Lung (tissue), 11 donors: ENCODE measurements at regions not wholly inside any gene's neighbourhood (a gene's known extent, or its start where the extent isn't known, plus 50 kb on each side); places are given as distances from the start of the nearest gene placed in this dataset.

Experiments used
- ATAC-seq: fragments of 200-7000 bp; cut with Tn5 transposase; one replicate; pipeline ENCODE4 v1.9.1; 2020; ENCODE audit warnings: moderate number of reproducible peaks; ENCODE audit not compliant: insufficient read depth, low FRiP score
- DNase-seq, 3 donors: peaks; one replicate each; pipeline ENCODE4 v3.0.0-alpha.2; 2013 to 2017
- H3K27ac ChIP-seq, 2 donors: one replicate each; pipeline ENCODE4 v1.5.1; 2013; ENCODE audit warnings: mild to moderate bottlenecking in 2 of 2, moderate library complexity in 2 of 2, control low read depth in 1 of 2, inconsistent platforms in 1 of 2, low read depth in 1 of 2, low read length in 1 of 2
- H3K27me3 ChIP-seq, 3 donors: one replicate each; pipeline ENCODE4 v1.5.1; 2013; ENCODE audit warnings: low read length in 2 of 3; ENCODE audit not compliant: control insufficient read depth in 3 of 3, insufficient read depth in 3 of 3
- H3K36me3 ChIP-seq, 4 donors: one replicate each; pipeline ENCODE4 v1.5.1; 2013; ENCODE audit warnings: low read length in 4 of 4, mild to moderate bottlenecking in 1 of 4, moderate library complexity in 1 of 4; ENCODE audit not compliant: control insufficient read depth in 4 of 4, insufficient read depth in 4 of 4
- H3K4me1 ChIP-seq, 5 donors: one replicate each; pipeline ENCODE4 v1.5.1; 2013; ENCODE audit warnings: low read length in 5 of 5, mild to moderate bottlenecking in 2 of 5, moderate library complexity in 1 of 5; ENCODE audit not compliant: control insufficient read depth in 5 of 5, insufficient read depth in 5 of 5
- H3K4me3 ChIP-seq: one replicate; pipeline ENCODE4 v1.5.1; 2013; ENCODE audit warnings: mild to moderate bottlenecking, control low read depth, moderate library complexity
- H3K9ac ChIP-seq, 2 donors: one replicate each; pipeline ENCODE4 v1.5.1; 2013; ENCODE audit warnings: low read length in 2 of 2, control low read depth in 1 of 2; ENCODE audit not compliant: insufficient read depth in 1 of 2
- H3K9me3 ChIP-seq, 4 donors: one replicate each; pipeline ENCODE4 v1.5.1; 2013; ENCODE audit warnings: low read length in 3 of 4, mild to moderate bottlenecking in 1 of 4, moderate library complexity in 1 of 4; ENCODE audit not compliant: control insufficient read depth in 4 of 4, insufficient read depth in 3 of 4
- WGBS, 2 donors: extraction: QIAGEN DNeasy Blood & Tissue Kit; methylation state at CpG; one replicate each; pipeline ENCODE4 v1.1.7; 2013; 5-methylcytosine and 5-hydroxymethylcytosine counted together
- TF ChIP-seq, protein P1 (sequence below): IDR thresholded peaks from 2 replicates; pipeline ENCODE4 v1.5.1; 2012; ENCODE audit warnings: mild to moderate bottlenecking; ENCODE audit errors: control extremely low read depth, extremely low read depth
- donor health status: control.
- donor health status: control.
- donor health status: Bipolar disorder and iron deficiency.
- donor health status: healthy.
- donor health status: DM: yes; HTN: yes; CAD: no.

DNA sequence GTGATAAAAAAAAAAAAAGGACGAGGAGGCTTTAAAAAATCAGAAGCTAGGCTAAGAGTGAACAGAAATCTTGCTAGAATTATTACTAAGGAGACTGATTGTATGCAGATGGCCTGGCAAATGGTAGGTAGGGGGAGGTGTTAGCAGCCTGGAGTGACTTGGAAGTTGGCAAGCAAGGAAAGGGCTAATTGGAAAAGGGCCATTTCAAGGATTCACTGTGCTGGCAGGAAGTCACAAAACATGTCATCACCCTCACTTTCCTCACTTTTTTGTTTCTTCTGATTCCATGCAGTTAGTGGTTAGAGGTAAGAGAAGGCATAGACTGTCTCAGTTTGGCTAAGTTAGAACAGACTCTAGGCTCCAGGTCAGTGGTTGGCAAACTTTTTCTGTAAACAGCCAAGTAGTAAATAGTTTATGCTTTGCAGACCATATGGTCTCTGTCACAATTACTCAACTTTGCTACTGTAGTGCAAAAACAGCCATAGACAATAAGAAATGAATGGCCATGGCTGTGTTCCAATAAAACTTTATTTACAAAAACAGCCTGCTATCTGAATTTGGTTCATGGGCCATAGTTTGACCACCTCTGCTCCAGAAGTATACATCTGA is 646.5 kb upstream of the ACTRT1 start:
- no peak overlapping the region for H3K9ac ChIP-seq
- no peaks in the 10 kb centered on the region for H3K4me1 ChIP-seq
- no peaks in the 10 kb centered on the region for H3K36me3 ChIP-seq
- ATAC-seq (no peak), DNase-seq (peak; percentile 35 to 75 (median 70))
- TF ChIP-seq, protein P1, sequence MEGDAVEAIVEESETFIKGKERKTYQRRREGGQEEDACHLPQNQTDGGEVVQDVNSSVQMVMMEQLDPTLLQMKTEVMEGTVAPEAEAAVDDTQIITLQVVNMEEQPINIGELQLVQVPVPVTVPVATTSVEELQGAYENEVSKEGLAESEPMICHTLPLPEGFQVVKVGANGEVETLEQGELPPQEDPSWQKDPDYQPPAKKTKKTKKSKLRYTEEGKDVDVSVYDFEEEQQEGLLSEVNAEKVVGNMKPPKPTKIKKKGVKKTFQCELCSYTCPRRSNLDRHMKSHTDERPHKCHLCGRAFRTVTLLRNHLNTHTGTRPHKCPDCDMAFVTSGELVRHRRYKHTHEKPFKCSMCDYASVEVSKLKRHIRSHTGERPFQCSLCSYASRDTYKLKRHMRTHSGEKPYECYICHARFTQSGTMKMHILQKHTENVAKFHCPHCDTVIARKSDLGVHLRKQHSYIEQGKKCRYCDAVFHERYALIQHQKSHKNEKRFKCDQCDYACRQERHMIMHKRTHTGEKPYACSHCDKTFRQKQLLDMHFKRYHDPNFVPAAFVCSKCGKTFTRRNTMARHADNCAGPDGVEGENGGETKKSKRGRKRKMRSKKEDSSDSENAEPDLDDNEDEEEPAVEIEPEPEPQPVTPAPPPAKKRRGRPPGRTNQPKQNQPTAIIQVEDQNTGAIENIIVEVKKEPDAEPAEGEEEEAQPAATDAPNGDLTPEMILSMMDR = no peak
- WGBS, 2 donors = 33 to 57% methylated on average over 1 of the region's 1 CpG
- H3K27me3 ChIP-seq = no peaks in the 10 kb centered on the region
- no peaks in the 10 kb centered on the region for H3K9me3 ChIP-seq
- no peak overlapping the region for H3K27ac ChIP-seq
- H3K4me3 ChIP-seq = no peak overlapping the region

DNA sequence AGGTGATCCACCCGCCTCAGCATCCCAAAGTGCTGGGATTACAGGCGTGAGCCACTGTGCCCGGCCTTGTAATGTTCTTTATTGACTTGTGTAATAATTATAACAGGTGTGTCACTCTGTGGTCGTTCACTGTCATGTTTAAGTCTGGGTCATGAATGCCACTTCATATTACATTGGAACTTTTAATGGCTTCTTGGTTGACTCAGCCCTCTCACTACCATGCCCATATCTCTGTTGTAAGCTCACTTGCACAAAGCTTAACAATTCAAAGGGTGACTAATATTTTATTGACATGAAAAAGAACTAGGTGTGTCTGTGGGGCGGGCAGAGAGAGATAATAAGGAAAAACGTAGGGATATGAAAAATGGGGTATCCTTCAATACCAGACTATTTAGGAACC is 639.7 kb upstream of the ACTRT1 start:
- no peak overlapping the region for H3K4me3 ChIP-seq
- no peak for DNase-seq
- 76 to 90% methylated on average over 5 to 6 of the region's 6 CpGs for WGBS, 2 donors
- no peak for ATAC-seq
- no peaks in the 10 kb centered on the region for H3K4me1 ChIP-seq
- no peaks in the 10 kb centered on the region for H3K9me3 ChIP-seq
- H3K27me3 ChIP-seq = peaks cover 0 to 3% (median 0%) of the 10 kb centered on the region in 3 donors
- H3K36me3 ChIP-seq = no peaks in the 10 kb centered on the region
- TF ChIP-seq, protein P1 = no peak
- no peak overlapping the region for H3K9ac ChIP-seq
- no peak overlapping the region for H3K27ac ChIP-seq

DNA sequence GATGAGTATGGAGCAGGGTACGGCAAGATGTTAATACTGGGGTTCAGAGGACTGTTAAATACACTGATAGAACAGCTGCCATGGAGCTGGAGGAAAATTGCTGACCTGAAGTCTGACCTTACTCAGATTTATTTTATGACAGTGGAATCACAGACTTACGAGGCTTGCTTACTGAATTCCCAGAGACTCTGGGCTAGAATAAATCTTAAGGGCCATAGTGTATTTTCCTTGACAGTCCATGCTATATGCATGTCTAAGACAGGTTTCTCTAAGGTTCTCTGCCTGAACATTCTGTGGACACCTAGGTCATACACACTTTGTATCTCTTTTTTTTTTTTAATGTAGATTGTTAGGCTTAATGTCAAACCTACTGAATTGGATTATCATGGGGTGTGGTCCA is 633.2 kb upstream of the ACTRT1 start:
- WGBS, 2 donors = 75 to 86% methylated on average over 2 of the region's 2 CpGs
- no peak for ATAC-seq

More for the DNA sequence above, 633.2 kb upstream of the ACTRT1 start:
- H3K4me1 ChIP-seq = no peaks in the 10 kb centered on the region
- H3K27ac ChIP-seq = no peak overlapping the region
- TF ChIP-seq, protein P1 = no peak
- no peaks in the 10 kb centered on the region for H3K27me3 ChIP-seq
- H3K4me3 ChIP-seq = no peak overlapping the region
- H3K36me3 ChIP-seq = no peaks in the 10 kb centered on the region
- no peak overlapping the region for H3K9ac ChIP-seq
- no peaks in the 10 kb centered on the region for H3K9me3 ChIP-seq
- DNase-seq = no peak
